ENCODE measurements at regions not wholly inside any gene's neighbourhood (a gene's known extent, or its start where the extent isn't known, plus 50 kb on each side); places are given as distances from the start of the nearest gene placed in this dataset.
"Not testable (repeated sequence)": the region's sequence is repeated elsewhere in the genome, so short reads cannot be mapped to it uniquely, and the experiment has no call there.

DNA sequence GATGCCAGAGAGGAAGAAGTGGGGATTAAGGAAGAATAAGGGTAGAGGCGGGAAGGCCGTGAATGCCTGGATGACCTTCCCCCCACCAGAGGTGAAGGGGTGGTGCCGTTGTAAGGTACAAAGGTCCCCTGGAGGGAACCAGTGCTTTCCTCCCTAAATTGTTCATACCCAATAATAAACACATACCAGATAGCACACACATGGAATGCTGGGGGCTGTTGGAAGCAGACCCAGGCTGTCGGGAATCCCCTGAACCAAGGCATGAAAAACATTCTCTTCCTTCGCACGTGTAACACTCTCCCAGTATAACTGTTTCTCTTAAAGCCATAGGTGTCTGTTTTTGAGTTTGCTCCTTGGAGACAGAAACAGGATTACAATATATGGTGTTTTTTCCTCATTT is 107.1 kb upstream of the CTAGE1 start:
- WGBS, 3 donors: 42 to 50% (median 44%) methylated on average over 6 of the region's 6 CpGs

DNA sequence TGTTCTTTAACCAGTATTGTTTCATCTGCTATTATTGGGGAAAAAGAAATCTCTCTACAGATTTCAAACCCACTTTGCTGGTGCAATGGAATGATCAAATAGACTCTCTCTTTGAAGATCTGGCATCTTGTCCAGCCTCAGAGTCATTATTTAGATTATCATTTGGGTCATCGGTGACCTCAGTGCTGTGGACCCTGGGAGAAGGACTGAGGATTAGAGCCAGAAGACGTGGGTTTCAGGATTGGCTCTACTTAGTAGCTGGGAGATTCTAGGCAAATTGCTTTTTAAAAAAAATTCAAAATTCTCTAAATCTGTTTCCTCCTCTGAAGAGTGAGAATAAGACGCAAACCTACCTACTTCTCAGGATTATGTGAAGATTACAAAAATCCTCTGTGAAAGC is 107.6 kb upstream of the CTAGE1 start:
- Histone ChIP-seq H3K9me3 (no peaks in the 10 kb centered on the region), H3K36me3 (ENCODE audit: insufficient read depth in 1 of 2, low read depth in 1 of 2) (no peaks in the 10 kb centered on the region), H3K27me3 (ENCODE audit: insufficient read depth in 3 of 3, low read length in 2 of 3) (no peaks in the 10 kb centered on the region), H3K4me3 (no peak overlapping the region), H3K27ac (no peak overlapping the region), H3K4me1 (no peaks in the 10 kb centered on the region)
- intact Hi-C loops (cut with DNase I): no loop called here
- no peak for DNase-seq
- TF ChIP-seq, protein P1, sequence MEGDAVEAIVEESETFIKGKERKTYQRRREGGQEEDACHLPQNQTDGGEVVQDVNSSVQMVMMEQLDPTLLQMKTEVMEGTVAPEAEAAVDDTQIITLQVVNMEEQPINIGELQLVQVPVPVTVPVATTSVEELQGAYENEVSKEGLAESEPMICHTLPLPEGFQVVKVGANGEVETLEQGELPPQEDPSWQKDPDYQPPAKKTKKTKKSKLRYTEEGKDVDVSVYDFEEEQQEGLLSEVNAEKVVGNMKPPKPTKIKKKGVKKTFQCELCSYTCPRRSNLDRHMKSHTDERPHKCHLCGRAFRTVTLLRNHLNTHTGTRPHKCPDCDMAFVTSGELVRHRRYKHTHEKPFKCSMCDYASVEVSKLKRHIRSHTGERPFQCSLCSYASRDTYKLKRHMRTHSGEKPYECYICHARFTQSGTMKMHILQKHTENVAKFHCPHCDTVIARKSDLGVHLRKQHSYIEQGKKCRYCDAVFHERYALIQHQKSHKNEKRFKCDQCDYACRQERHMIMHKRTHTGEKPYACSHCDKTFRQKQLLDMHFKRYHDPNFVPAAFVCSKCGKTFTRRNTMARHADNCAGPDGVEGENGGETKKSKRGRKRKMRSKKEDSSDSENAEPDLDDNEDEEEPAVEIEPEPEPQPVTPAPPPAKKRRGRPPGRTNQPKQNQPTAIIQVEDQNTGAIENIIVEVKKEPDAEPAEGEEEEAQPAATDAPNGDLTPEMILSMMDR (IDR thresholded peaks at IDR 0.05): no peak
- WGBS, 3 donors: 72 to 77% (median 76%) methylated on average over 3 of the region's 3 CpGs
- ATAC-seq: no peak

More for the DNA sequence above, 107.1 kb upstream of the CTAGE1 start:
- H3K27ac ChIP-seq: no peak overlapping the region
- ATAC-seq: no peak
- no peak for DNase-seq
- no peaks in the 10 kb centered on the region for H3K9me3 ChIP-seq
- H3K36me3 ChIP-seq (ENCODE audit: insufficient read depth in 1 of 2, low read depth in 1 of 2): no peaks in the 10 kb centered on the region
- H3K4me1 ChIP-seq: no peaks in the 10 kb centered on the region
- H3K27me3 ChIP-seq (ENCODE audit: insufficient read depth in 3 of 3, low read length in 2 of 3): no peaks in the 10 kb centered on the region
- no peak overlapping the region for H3K4me3 ChIP-seq
- TF ChIP-seq, protein P1 (IDR thresholded peaks at IDR 0.05): no peak
- intact Hi-C loops (cut with DNase I): no loop called here

DNA sequence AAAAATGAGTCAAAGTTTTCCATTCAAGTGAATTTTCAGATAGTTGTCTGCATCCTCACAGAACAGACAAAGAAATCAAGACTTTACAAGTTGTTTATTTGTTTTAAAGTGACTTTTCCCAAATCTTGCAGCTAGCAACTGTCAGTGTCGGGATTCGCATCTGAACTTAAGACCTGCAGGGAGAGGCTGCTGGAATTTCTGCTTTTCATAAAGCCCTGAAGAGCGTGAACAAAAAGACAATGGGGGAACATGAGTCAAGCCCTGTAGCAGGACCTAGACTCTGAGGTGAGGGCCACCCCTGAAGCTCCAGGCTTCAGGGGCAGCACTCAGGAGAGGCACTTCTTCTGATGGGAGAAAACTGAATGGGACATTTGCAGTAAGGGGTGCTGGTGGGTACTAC is 108.2 kb upstream of the CTAGE1 start:
- Histone ChIP-seq H3K9me3 (no peaks in the 10 kb centered on the region), H3K4me1 (no peaks in the 10 kb centered on the region), H3K36me3 (ENCODE audit: insufficient read depth in 1 of 2, low read depth in 1 of 2) (no peaks in the 10 kb centered on the region), H3K27me3 (ENCODE audit: insufficient read depth in 3 of 3, low read length in 2 of 3) (no peaks in the 10 kb centered on the region), H3K4me3 (no peak overlapping the region), H3K27ac (no peak overlapping the region)
- WGBS, 3 donors: 80 to 89% (median 88%) methylated on average over 3 of the region's 3 CpGs
- ATAC-seq: no peak
- no peak for DNase-seq
- TF ChIP-seq, protein P1 (IDR thresholded peaks at IDR 0.05): no peak
- intact Hi-C loops (cut with DNase I): no loop called here

DNA sequence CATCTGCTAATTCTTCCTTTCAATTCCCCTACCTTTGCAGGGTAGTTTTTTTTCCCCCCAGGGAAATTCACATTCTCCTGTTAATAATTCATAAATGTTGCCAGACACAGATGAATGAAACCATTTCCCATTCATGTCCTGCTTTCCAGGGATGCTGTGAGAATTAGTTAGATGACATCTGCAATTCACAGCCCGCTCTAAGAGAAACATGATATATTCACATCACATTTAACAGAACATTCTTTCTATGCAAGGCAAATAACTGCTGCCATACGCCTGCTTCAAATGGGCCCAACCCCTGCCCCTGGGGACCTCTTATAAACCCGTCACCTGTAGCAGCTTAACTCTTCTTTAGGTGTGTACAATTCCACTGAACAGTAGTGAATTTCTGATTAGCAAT is 110.6 kb upstream of the CTAGE1 start:
- no peaks in the 10 kb centered on the region for H3K4me1 ChIP-seq
- H3K27me3 ChIP-seq (ENCODE audit: insufficient read depth in 3 of 3, low read length in 2 of 3): no peaks in the 10 kb centered on the region
- no peak overlapping the region for H3K4me3 ChIP-seq
- 30 to 48% (median 39%) methylated on average over 3 of the region's 3 CpGs for WGBS, 3 donors
- no peak for ATAC-seq
- DNase-seq: no peak
- intact Hi-C loops (cut with DNase I): no loop called here
- TF ChIP-seq, protein P1 (IDR thresholded peaks at IDR 0.05): no peak
- no peaks in the 10 kb centered on the region for H3K36me3 ChIP-seq (ENCODE audit: insufficient read depth in 1 of 2, low read depth in 1 of 2)
- no peak overlapping the region for H3K27ac ChIP-seq
- no peaks in the 10 kb centered on the region for H3K9me3 ChIP-seq

DNA sequence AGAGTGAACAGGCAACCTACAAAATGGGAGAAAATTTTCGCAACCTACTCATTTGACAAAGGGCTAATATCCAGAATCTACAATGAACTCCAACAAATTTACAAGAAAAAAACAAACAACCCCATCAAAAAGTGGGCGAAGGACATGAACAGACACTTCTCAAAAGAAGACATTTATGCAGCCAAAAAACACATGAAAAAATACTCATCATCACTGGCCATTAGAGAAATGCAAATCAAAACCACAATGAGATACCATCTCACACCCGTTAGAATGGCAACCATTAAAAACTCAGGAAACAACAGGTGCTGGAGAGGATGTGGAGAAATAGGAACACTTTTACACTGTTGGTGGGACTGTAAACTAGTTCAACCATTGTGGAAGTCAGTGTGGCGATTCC is 117.0 kb upstream of the CTAGE1 start:
- ATAC-seq; H3K27me3 ChIP-seq (ENCODE audit: insufficient read depth in 3 of 3, low read length in 2 of 3); H3K9me3 ChIP-seq; H3K4me3 ChIP-seq; H3K27ac ChIP-seq; H3K36me3 ChIP-seq (ENCODE audit: insufficient read depth in 1 of 2, low read depth in 1 of 2); DNase-seq; H3K4me1 ChIP-seq; intact Hi-C loops (cut with DNase I): not testable (repeated sequence)
- 73 to 85% (median 80%) methylated on average over 1 to 2 of the region's 4 CpGs for WGBS, 3 donors

Measured in psoas muscle (tissue), 7 donors.